ENCODE measurements at regions not wholly inside any gene's neighbourhood (a gene's known extent, or its start where the extent isn't known, plus 50 kb on each side); places are given as distances from the start of the nearest gene placed in this dataset.

- DNase-seq = no peak
These were observed 105.3 kb downstream of the AKAIN1 start for GRCh38 chr18:5091741-5092140.

GRCh38 chr18:5075297-5075696 lies 121.8 kb downstream of the AKAIN1 start:
- no peak for DNase-seq

DNA sequence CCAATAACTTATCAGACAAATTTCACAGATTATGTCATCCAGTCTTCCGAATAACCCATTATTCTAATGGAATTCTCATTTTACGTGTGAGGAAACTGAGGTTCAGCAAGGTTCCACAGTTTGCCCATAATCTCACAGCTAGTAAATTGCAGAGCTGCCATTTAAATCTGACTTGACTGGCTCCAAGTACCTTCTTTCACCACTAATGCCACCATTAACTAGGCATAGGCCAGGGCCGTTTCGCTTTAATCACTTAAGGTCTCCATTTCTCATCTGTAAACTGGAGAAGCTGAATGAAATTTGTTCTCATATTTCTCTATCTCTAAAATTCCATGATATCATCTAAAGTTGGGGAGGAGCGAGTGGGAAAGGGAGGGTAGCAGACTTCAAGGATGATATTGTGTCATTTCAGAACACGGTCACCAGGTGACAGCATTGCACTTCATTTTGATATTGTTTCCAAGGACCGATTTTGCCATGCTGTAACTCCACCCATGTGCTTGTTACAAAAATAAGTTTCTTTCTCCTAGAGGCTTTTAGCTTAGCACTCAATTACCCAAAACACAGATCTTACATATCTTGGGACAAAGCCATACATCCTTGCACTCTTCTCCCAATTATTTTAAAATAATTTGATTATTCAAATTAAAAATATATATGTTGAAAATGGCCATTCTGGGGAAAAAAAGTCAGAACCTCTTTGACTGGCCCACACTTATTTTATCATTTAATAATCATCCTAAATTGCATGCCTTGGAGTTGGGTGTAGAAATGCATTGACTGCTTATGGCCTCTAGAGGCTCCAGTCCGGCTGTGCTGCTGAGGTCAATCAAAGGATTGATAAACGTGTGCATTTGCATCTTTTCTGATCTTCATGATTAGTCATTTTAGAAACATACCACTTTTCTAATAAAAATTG lies 123.8 kb downstream of the AKAIN1 start:
- peak; percentile 43 for DNase-seq

- DNase-seq = no peak
These were observed 128.2 kb downstream of the AKAIN1 start for GRCh38 chr18:5068851-5069250.

- peak; percentile 11 for DNase-seq
These were observed 130.6 kb downstream of the AKAIN1 start for GRCh38 chr18:5066380-5066977.

DNA sequence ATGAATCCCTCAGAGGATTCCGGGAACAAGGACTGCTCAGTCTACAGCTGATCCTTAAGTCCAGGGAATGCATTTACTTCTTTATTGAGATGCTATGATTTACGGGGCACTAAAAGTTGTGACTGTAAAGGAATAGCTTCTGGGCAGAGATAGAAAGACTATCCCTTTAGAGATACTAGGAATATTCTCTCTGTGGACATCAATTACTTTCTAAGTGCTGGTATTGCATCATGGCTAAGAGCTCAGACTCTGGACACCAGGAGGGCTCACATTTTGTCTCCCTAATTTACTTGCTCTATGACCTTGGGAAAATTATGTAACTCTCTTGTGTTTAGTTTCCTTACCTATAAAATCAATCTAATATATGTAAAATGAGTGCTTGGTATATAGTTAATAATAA lies 131.4 kb downstream of the AKAIN1 start:
- DNase-seq = no peak

DNA sequence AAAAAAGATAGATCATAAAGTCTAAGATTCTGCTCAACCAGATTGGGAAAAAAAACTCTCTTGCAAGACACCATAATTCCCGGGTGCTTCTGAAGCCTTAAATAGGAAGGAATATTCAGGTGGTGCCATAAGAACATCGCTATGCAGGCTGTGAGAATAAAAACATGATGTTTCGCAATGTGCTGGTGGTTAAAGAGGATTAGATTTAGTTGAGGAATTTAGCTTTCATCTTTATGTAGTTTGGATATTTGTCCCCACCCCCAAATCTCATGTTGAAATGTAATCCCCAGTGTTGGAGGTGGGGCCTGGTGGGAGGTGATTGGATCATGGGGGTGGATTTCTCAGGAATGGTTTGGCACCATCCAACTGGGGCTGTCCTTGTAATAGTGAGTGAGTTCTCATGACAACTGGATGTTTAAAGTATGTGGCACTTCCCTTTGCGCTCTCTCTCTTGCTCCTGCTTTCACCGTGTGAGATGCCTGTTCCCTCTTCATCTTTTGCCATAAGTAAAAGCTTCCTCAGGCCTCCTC lies 132.2 kb downstream of the AKAIN1 start:
- DNase-seq = no peak

GRCh38 chr18:5061785-5062184 lies 135.3 kb downstream of the AKAIN1 start:
- no peak for DNase-seq

- no peak for DNase-seq
These were observed 136.5 kb downstream of the AKAIN1 start for GRCh38 chr18:5060543-5060942.

- DNase-seq = no peak
These were observed 137.4 kb downstream of the AKAIN1 start for GRCh38 chr18:5059696-5060032.

DNA sequence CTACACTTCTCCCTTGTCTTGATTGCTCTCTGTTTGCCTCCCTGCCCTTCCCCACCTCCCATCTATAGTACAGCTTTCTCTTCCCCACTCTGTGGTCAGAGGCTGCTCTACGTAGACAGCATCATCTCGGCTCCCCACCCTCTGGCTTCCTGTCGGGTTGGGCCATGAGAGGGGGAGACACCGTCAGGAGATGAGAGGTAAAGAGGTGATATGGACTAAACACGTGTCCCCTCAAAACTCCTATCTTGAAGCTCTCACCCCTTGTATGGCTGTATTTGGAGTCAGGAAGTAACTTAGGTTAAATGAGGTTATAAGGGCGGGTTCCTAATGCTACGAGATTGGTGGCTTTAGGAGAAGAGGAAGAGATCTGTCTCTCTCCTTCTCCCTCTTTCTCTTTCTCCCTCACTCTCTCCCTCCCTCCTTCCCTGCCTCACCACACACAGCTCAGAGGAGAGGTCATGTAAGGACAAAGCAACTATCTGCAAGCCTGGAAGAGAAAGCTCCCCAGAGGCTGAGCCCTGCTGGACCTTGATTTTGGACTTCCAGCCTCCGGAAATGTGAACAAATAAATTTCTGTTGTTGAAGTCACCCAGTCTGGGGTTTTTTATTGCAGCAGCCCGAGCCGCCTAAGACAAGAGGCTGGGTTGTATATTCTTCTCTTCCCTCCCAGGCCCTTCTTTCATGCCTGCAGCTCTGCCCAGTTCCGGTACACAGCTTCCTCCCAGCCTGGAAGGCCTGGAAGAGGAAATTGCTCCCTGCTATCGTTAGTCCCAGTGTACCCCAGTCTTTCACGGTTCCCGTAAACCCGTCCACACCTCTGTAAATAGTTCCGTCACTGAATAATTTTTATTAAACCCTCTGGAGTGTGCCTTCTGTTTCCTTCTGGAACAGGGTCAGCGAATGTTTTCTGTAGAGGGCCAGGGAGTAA lies 138.0 kb downstream of the AKAIN1 start:
- DNase-seq = peak; percentile 54

DNA sequence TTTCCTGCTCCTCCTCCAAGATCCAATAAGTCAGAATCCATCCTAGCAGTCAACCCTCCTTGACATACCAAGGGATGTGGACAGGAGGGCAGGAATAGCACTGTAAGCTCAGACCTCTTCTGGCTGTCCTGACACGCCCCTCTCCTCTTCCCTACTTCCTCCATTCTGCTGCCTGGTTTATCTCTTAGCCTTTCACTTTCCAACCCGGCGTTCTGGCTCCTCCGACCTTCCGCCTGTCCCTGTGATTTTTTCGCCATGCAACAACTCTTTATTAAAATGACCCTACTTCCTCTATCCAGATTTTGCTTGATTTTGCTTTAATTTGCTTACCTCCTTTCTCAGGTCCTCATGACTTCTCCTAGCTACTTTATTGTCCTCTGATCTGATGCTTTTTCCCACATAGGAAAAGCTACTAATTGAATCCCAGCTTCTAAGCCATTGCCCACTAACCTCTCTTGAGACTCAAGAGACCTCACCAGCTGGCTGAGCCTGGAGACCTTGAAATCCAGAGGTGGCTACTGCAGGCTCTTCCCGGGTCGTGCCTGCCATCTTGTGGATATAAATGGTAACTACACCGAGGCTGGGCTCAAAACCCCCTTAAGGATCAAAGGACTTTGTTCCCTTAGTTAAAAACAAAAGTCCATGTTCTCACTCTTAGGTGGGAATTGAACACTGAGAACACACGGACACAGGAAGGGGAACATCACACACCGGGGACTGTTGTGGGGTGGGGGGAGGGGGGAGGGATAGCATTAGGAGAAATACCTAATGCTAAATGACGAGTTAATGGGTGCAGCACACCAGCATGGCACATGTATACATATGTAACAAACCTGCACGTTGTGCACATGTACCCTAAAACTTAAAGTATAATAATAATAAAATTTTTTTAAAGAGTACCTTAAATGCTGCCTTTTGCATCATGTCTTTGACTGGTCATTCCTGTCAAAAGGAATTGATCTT lies 139.4 kb downstream of the AKAIN1 start:
- peak; percentile 61 for DNase-seq

- no peak for DNase-seq
These were observed 144.6 kb downstream of the AKAIN1 start for GRCh38 chr18:5052491-5052890.

DNA sequence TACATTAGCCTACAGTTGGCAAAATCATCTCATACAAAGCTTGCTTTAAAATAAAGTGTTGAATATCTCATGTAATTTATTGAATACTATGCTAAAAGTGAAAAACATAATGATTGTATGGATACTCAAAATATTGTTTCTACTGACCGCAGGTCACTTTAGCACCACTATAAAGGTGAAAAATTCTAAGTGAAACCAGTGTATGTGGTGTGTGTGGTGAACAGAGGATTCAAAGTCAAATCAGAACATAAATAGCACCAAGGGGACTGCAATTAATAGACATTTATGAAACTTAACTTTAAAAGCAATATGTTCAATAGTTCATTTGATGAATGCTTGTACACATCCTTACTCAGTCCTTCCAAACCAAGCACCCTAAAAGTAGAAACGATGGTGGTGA lies 145.8 kb downstream of the AKAIN1 start:
- DNase-seq = no peak

- no peak for DNase-seq
These were observed 147.9 kb downstream of the AKAIN1 start for GRCh38 chr18:5049124-5049523.

DNA sequence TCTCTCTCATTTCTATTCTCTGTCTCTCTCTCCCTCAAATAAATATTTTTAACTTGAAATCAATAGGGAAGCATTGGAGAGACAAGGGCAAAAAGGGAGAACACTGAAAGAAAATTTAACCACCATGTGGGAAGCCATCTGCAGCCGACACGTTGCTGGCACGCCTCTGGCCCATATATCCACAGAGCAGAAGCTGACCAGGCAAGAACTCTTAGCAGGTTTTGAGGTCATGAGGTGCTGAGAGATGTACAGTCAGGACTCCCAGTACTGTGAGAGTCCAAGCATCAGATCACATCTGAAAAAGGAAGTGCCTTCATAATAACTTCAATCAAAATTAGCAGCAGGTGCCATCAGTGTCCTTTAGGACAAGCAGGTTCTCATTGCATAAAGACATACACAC lies 156.6 kb downstream of the AKAIN1 start:
- no peak for DNase-seq

DNA sequence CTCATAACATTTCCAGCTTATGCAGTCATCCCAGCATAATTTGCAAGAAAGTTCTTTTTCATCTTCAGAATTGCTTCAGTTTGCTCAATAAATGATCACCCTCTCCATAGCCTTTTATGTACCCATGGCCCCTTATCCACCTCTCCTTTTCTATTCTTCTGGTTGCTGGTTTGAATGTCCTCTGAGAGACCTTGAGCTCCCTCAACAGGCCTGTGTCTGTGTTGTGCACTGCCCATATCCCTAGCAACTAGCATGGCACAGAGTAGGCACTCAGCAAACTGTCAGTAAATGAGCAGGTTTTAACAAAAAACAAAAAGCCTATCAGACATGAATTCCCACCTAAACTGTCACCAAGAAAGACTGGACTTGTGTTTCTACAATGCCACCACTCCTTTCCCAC lies 160.5 kb downstream of the AKAIN1 start:
- no peak for DNase-seq

DNA sequence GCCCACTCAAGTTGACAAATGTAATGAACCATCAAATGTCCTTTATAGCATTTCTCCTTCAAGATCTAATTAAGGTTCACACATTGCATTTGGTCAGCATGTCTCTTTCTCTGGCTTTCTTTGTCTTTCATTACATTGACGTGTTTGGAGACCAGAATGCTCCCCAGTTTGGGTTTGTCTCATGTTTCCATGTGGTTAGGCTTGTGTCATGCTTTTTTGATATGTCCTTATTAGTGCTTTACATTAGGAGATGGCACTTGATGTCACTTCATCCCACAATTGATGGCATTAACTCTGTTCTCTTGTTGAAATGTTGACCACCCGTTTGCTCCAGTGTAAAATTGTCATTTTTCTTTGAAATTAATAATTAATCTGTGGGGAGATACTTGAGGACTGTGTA lies 165.8 kb downstream of the AKAIN1 start:
- no peak for DNase-seq

GRCh38 chr18:5030636-5031035 lies 166.4 kb downstream of the AKAIN1 start:
- no peak for DNase-seq

DNA sequence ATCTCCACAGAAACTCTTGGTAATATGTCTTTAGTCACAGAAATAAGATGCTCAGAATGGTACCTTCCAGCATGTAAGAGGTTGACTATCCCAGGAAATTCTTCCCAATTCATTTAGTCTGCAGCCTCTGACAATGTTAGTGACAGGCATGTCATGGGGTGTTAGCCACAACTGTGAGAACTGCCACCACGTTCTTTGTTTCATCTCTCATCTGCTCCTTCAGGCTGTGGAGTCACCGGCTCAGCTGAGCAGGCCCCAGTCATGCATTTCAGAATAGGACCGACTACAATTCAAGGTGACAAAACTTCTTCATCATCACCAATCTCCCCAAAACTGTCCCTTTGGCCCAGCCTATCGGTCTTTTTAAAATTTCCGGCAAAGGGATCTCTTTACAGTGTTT lies 167.5 kb downstream of the AKAIN1 start:
- no peak for DNase-seq

GRCh38 chr18:5024741-5025140 lies 172.3 kb downstream of the AKAIN1 start:
- no peak for DNase-seq

DNA sequence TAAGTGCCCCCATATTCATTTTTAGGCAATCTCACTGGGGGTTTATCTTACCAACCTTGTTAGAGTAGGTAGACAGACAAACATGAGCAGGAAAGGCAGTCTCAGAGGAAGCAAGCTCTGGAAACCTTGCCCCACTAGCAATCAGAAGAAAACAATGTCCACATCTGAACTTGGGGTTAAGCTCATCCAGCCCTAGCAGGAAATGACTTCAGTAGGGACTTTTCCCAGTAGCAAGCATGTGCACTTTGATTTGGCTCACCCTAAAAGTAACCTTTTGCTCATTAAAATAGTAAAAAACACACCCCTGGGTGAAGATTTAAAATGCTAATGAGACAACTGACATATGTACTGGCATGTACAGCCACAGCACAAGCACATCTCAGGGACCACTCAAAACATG lies 175.5 kb downstream of the AKAIN1 start:
- DNase-seq = no peak
